ENCODE measurements at regions not wholly inside any gene's neighbourhood (a gene's known extent, or its start where the extent isn't known, plus 50 kb on each side); places are given as distances from the start of the nearest gene placed in this dataset.

GRCh38 chr1:222956601-222957000, 141.8 kb downstream of the DISP1 start:
- TF ChIP-seq RAD21 (IDR thresholded peaks at IDR 0.05; ENCODE audit: low read depth) (no peak), YY1 (IDR thresholded peaks at IDR 0.05; ENCODE audit: low read depth) (no peak), TAF1 (IDR thresholded peaks at IDR 0.05; ENCODE audit: low read depth) (no peak), CEBPB (IDR thresholded peaks at IDR 0.05) (no peak), EGR1 (IDR thresholded peaks at IDR 0.05) (no peak), NFIC (IDR thresholded peaks at IDR 0.05) (no peak), EP300 (IDR thresholded peaks at IDR 0.05; ENCODE audit: borderline replicate concordance) (no peak), TEAD4 (IDR thresholded peaks at IDR 0.05) (no peak), CREB1 (IDR thresholded peaks at IDR 0.05; ENCODE audit: low read depth) (no peak), ZBTB7A (IDR thresholded peaks at IDR 0.05; ENCODE audit: low read depth) (no peak), TCF12 (IDR thresholded peaks at IDR 0.05; ENCODE audit: low read depth) (no peak), FOXM1 (IDR thresholded peaks at IDR 0.05; ENCODE audit: borderline replicate concordance, low read depth) (no peak)
- TF ChIP-seq, protein P1, sequence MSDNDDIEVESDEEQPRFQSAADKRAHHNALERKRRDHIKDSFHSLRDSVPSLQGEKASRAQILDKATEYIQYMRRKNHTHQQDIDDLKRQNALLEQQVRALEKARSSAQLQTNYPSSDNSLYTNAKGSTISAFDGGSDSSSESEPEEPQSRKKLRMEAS (IDR thresholded peaks at IDR 0.05), result no peak
- TF ChIP-seq, protein P2, sequence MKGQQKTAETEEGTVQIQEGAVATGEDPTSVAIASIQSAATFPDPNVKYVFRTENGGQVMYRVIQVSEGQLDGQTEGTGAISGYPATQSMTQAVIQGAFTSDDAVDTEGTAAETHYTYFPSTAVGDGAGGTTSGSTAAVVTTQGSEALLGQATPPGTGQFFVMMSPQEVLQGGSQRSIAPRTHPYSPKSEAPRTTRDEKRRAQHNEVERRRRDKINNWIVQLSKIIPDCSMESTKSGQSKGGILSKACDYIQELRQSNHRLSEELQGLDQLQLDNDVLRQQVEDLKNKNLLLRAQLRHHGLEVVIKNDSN (IDR thresholded peaks at IDR 0.05), result no peak
- TF ChIP-seq, protein P3, sequence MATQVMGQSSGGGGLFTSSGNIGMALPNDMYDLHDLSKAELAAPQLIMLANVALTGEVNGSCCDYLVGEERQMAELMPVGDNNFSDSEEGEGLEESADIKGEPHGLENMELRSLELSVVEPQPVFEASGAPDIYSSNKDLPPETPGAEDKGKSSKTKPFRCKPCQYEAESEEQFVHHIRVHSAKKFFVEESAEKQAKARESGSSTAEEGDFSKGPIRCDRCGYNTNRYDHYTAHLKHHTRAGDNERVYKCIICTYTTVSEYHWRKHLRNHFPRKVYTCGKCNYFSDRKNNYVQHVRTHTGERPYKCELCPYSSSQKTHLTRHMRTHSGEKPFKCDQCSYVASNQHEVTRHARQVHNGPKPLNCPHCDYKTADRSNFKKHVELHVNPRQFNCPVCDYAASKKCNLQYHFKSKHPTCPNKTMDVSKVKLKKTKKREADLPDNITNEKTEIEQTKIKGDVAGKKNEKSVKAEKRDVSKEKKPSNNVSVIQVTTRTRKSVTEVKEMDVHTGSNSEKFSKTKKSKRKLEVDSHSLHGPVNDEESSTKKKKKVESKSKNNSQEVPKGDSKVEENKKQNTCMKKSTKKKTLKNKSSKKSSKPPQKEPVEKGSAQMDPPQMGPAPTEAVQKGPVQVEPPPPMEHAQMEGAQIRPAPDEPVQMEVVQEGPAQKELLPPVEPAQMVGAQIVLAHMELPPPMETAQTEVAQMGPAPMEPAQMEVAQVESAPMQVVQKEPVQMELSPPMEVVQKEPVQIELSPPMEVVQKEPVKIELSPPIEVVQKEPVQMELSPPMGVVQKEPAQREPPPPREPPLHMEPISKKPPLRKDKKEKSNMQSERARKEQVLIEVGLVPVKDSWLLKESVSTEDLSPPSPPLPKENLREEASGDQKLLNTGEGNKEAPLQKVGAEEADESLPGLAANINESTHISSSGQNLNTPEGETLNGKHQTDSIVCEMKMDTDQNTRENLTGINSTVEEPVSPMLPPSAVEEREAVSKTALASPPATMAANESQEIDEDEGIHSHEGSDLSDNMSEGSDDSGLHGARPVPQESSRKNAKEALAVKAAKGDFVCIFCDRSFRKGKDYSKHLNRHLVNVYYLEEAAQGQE (IDR thresholded peaks at IDR 0.05; ENCODE audit: low read depth), result no peak

- TF ChIP-seq EP300 (IDR thresholded peaks at IDR 0.05; ENCODE audit: borderline replicate concordance) (no peak), CREB1 (IDR thresholded peaks at IDR 0.05; ENCODE audit: low read depth) (no peak), TCF12 (IDR thresholded peaks at IDR 0.05; ENCODE audit: low read depth) (no peak), YY1 (IDR thresholded peaks at IDR 0.05; ENCODE audit: low read depth) (no peak), CEBPB (IDR thresholded peaks at IDR 0.05) (no peak), FOXM1 (IDR thresholded peaks at IDR 0.05; ENCODE audit: borderline replicate concordance, low read depth) (no peak), RAD21 (IDR thresholded peaks at IDR 0.05; ENCODE audit: low read depth) (no peak), EGR1 (IDR thresholded peaks at IDR 0.05) (no peak), ZBTB7A (IDR thresholded peaks at IDR 0.05; ENCODE audit: low read depth) (no peak), TEAD4 (IDR thresholded peaks at IDR 0.05) (no peak), TAF1 (IDR thresholded peaks at IDR 0.05; ENCODE audit: low read depth) (no peak)
- TF ChIP-seq, protein P2 (IDR thresholded peaks at IDR 0.05), result no peak
- TF ChIP-seq, protein P3 (IDR thresholded peaks at IDR 0.05; ENCODE audit: low read depth), result no peak
- TF ChIP-seq, protein P1 (IDR thresholded peaks at IDR 0.05), result no peak
Measured at GRCh38 chr1:222967466-222968240, 152.8 kb downstream of the DISP1 start.

DNA sequence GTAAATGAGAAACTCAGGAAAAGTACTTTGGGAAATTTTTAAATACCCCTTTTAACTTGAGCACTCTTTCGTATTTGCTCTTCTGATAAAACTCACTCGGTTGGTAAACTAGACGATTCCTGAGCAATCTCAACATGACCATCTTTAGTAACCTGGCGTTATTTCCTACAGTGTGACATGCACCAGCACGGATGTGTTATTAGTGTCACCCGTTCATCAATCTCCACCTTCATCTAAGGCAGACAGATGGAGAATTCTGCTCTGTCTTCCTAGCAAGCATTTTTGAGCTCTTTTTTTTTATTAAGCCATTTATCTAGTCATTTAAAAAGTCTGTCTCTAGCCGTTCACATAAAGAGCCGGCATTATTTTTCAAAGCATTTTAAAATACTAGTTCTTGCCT, 155.2 kb downstream of the DISP1 start:
- TF ChIP-seq TCF12 (IDR thresholded peaks at IDR 0.05; ENCODE audit: low read depth), result no peak
- no peak for TF ChIP-seq TAF1 (IDR thresholded peaks at IDR 0.05; ENCODE audit: low read depth)
- TF ChIP-seq, protein P2 (IDR thresholded peaks at IDR 0.05), result no peak
- TF ChIP-seq RAD21 (IDR thresholded peaks at IDR 0.05; ENCODE audit: low read depth), result no peak
- no peak for TF ChIP-seq NFIC (IDR thresholded peaks at IDR 0.05)
- no peak for TF ChIP-seq CREB1 (IDR thresholded peaks at IDR 0.05; ENCODE audit: low read depth)
- TF ChIP-seq, protein P3 (IDR thresholded peaks at IDR 0.05; ENCODE audit: low read depth), result no peak
- TF ChIP-seq, protein P1 (IDR thresholded peaks at IDR 0.05), result no peak
- no peak for TF ChIP-seq EP300 (IDR thresholded peaks at IDR 0.05; ENCODE audit: borderline replicate concordance)
- TF ChIP-seq EGR1 (IDR thresholded peaks at IDR 0.05), result no peak
- no peak for TF ChIP-seq CEBPB (IDR thresholded peaks at IDR 0.05)
- TF ChIP-seq FOXM1 (IDR thresholded peaks at IDR 0.05; ENCODE audit: borderline replicate concordance, low read depth), result no peak
- TF ChIP-seq YY1 (IDR thresholded peaks at IDR 0.05; ENCODE audit: low read depth), result no peak
- no peak for TF ChIP-seq TEAD4 (IDR thresholded peaks at IDR 0.05)
